Spleen (tissue), 7 donors: ENCODE measurements at regions not wholly inside any gene's neighbourhood (a gene's known extent, or its start where the extent isn't known, plus 50 kb on each side); places are given as distances from the start of the nearest gene placed in this dataset.

Experiments
- CTCF ChIP-seq, 11 experiments: fragments of 200-600 bp in 7 of 11; fragments of 450-650 bp in 4 of 11; sonication (generic) in 4 of 11; IDR thresholded peaks in 8 of 11; conservative IDR thresholded peaks in 3 of 11; 1 replicate in 7 of 11; 2 replicates in 4 of 11; pipeline versions ENCODE4 v1.4.0 to v1.8.0; 2016 to 2021; ENCODE audit warnings: antibody characterized with exemption in 11 of 11, inconsistent platforms in 4 of 11, mild to moderate bottlenecking in 1 of 11
- POLR2A ChIP-seq, 3 donors: fragments of 450-650 bp; IDR thresholded peaks; one replicate each; pipeline ENCODE4 v1.5.1; 2017; ENCODE audit warnings: antibody characterized with exemption in 3 of 3, mild to moderate bottlenecking in 1 of 3
- donor health status: DM: no; HTN: no; CAD: no; lungs with moderate emphysema.
- donor health status: DM: no; HTN: no; CAD: no.
- donor health status: DM: no; HTN: no; CAD: no.

DNA sequence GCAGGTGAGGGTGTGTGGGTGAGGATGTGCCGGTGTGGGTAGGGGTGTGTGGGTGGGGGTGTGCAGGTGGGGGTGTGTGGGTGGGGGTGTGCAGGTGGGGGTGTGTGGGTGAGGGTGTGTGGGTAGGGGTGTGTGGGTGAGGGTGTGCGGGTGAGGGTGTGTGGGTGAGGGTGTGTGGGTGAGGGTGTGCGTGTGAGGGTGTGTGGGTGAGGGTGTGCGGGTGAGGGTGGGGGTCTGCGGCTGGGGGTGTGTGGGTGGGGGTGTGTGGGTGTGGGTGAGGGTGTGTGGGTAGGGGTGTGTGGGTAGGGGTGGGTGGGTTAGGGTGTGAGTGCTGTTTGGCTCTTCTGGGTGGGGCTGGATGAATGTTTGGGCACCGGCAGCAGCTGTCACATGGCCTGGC lies 241.4 kb upstream of the POTED start:
- no peak for TF ChIP-seq CTCF (IDR thresholded peaks at IDR 0.05 in 8 of 11, conservative IDR thresholded peaks at IDR 0.05 in 3 of 11)
- no peak for TF ChIP-seq POLR2A (IDR thresholded peaks at IDR 0.05)
